CD4-positive, CD25-positive, alpha-beta regulatory T cell (primary cell): ENCODE measurements at regions not wholly inside any gene's neighbourhood (a gene's known extent, or its start where the extent isn't known, plus 50 kb on each side); places are given as distances from the start of the nearest gene placed in this dataset.

Experiments
- ATAC-seq, 2 donors: fragments of 150-1000 bp; cut with Tn5 transposase; one replicate each; pipeline ENCODE4 v1.10.0; 2021; ENCODE audit warnings: low read depth in 2 of 2, moderate number of reproducible peaks in 2 of 2, moderate library complexity in 1 of 2
- DNase-seq, 3 donors: peaks; one replicate each; pipeline versions ENCODE4 v3.0.0 to v3.0.0-alpha.2; 2012 to 2022; ENCODE audit warnings: mixed read lengths in 1 of 3
- H3K27ac ChIP-seq: one replicate; pipeline ENCODE4 v1.7.0; 2013; ENCODE audit warnings: mild to moderate bottlenecking, low read length; ENCODE audit not compliant: insufficient read depth, poor library complexity, severe bottlenecking
- H3K27me3 ChIP-seq: one replicate; pipeline ENCODE4 v1.7.0; 2013; ENCODE audit warnings: low read length; ENCODE audit not compliant: control insufficient read depth, insufficient read depth
- H3K36me3 ChIP-seq: one replicate; pipeline ENCODE4 v1.7.0; 2013; ENCODE audit warnings: mild to moderate bottlenecking, low read length, moderate library complexity; ENCODE audit not compliant: control insufficient read depth, insufficient read depth
- H3K4me1 ChIP-seq: 2 replicates; pipeline ENCODE4 v1.7.0; 2013; ENCODE audit warnings: mild to moderate bottlenecking, low read length; ENCODE audit not compliant: insufficient read depth, control insufficient read depth, poor library complexity, severe bottlenecking
- H3K4me3 ChIP-seq: one replicate; pipeline ENCODE4 v1.7.0; 2013; ENCODE audit warnings: low read depth, mild to moderate bottlenecking, low read length, moderate library complexity
- H3K9me3 ChIP-seq, 2 experiments: 1 replicate in 1 of 2; 2 replicates in 1 of 2; pipeline ENCODE4 v1.7.0; 2013; ENCODE audit warnings: low read length in 2 of 2, mild to moderate bottlenecking in 1 of 2, moderate library complexity in 1 of 2; ENCODE audit not compliant: control insufficient read depth in 2 of 2
- H3K27ac Mint-ChIP-seq, 3 donors: one replicate each; pipeline ENCODE4 v1.8.0; 2020 to 2022; ENCODE audit warnings: mild to moderate bottlenecking in 3 of 3, mixed read lengths in 3 of 3, moderate library complexity in 2 of 3
- H3K27me3 Mint-ChIP-seq: one replicate; pipeline ENCODE4 v1.8.0; 2022; ENCODE audit warnings: mild to moderate bottlenecking, mixed read lengths
- H3K36me3 Mint-ChIP-seq: one replicate; pipeline ENCODE4 v1.8.0; 2020; ENCODE audit warnings: mixed read lengths
- H3K4me1 Mint-ChIP-seq, 4 donors: one replicate each; pipeline ENCODE4 v1.8.0; 2020 to 2022; ENCODE audit warnings: mixed read lengths in 4 of 4, mild to moderate bottlenecking in 1 of 4
- H3K4me3 Mint-ChIP-seq, 4 donors: one replicate each; pipeline ENCODE4 v1.8.0; 2020 to 2022; ENCODE audit warnings: mild to moderate bottlenecking in 4 of 4, mixed read lengths in 4 of 4, moderate library complexity in 3 of 4
- H3K9me3 Mint-ChIP-seq, 7 donors: one replicate each; pipeline ENCODE4 v1.8.0; 2020 to 2022; ENCODE audit warnings: mixed read lengths in 7 of 7, mild to moderate bottlenecking in 3 of 7, moderate library complexity in 2 of 7

GRCh38 chr21:35349376-35350080 lies 300.4 kb upstream of the RUNX1 start:
- Histone ChIP-seq H3K4me3 (no peak overlapping the region), H3K4me1 (no peaks in the 10 kb centered on the region), H3K27ac (no peak overlapping the region), H3K9me3 (no peaks in the 10 kb centered on the region), H3K36me3 (no peaks in the 10 kb centered on the region), H3K27me3 (no peaks in the 10 kb centered on the region)
- Mint-ChIP-seq H3K27me3 (no peaks in the 10 kb centered on the region), H3K4me1 (no peaks in the 10 kb centered on the region), H3K4me3 (no peak overlapping the region), H3K36me3 (no peaks in the 10 kb centered on the region), H3K9me3 (peaks cover 0 to 6% (median 0%) of the 10 kb centered on the region in 7 donors), H3K27ac (no peak overlapping the region)
- ATAC-seq, result no peak
- no peak for DNase-seq

DNA sequence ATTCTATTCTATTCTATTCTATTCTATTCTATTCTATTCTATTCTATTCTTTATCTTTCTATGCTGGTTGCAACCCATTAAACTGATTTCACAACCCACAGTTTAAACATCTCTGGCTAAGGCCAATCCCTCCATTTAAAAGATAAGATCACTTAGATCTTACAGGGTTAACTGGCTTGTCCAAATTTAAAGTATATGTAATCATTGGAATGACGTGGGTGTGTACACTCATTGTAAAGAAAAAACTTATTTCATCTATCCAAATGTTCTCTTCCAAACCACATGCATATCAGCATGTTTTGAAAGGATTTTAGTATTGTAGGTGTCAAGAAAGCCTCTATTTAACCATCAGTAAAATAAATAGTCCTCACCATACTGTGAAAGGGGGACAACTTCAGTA lies 299.6 kb upstream of the RUNX1 start:
- no peak for DNase-seq
- no peak overlapping the region for H3K27ac Mint-ChIP-seq

GRCh38 chr21:35346697-35347096 lies 297.6 kb upstream of the RUNX1 start:
- no peak overlapping the region for H3K4me3 Mint-ChIP-seq
- H3K27me3 Mint-ChIP-seq, result no peaks in the 10 kb centered on the region
- no peaks in the 10 kb centered on the region for H3K36me3 ChIP-seq
- no peak overlapping the region for H3K27ac Mint-ChIP-seq
- peaks cover 7 to 19% (median 14%) of the 10 kb centered on the region in 4 donors for H3K4me1 Mint-ChIP-seq
- peaks cover 7% of the 10 kb centered on the region for H3K4me1 ChIP-seq
- no peaks in the 10 kb centered on the region for H3K27me3 ChIP-seq
- H3K36me3 Mint-ChIP-seq, result no peaks in the 10 kb centered on the region
- no peak overlapping the region for H3K27ac ChIP-seq
- no peak for ATAC-seq
- H3K4me3 ChIP-seq, result no peak overlapping the region
- no peaks in the 10 kb centered on the region for H3K9me3 ChIP-seq
- no peak for DNase-seq
- H3K9me3 Mint-ChIP-seq, result no peaks in the 10 kb centered on the region

More for the DNA sequence above, 299.6 kb upstream of the RUNX1 start:
- H3K27ac ChIP-seq, result no peak overlapping the region
- Mint-ChIP-seq H3K4me1 (peaks cover 0 to 2% (median under 1%) of the 10 kb centered on the region in 4 donors), H3K4me3 (no peak overlapping the region), H3K27me3 (no peaks in the 10 kb centered on the region), H3K9me3 (no peaks in the 10 kb centered on the region), H3K36me3 (no peaks in the 10 kb centered on the region)
- H3K9me3 ChIP-seq, result no peaks in the 10 kb centered on the region
- ATAC-seq, result no peak
- no peaks in the 10 kb centered on the region for H3K27me3 ChIP-seq
- H3K4me1 ChIP-seq, result no peaks in the 10 kb centered on the region
- H3K4me3 ChIP-seq, result no peak overlapping the region
- no peaks in the 10 kb centered on the region for H3K36me3 ChIP-seq

DNA sequence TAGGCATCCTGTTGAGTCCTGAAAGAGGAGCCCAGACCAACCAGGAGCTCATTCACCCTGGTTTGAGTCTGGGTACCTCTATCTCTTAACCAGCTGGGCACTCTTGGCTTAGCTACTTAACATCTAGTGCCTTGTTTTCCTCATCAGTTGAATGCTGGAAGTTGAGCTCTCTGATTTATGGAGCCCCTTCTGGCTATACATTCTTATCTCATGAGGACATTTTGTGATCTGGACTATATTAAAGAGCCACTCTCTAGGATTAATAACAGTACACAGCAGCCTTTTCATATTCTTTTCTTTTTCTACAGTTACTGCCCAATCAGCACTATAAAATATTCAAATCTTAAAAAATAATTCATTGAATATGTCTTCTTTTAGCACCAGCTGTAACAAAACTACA lies 296.9 kb upstream of the RUNX1 start:
- ATAC-seq (no peak), DNase-seq (no peak)
- Histone ChIP-seq H3K36me3 (no peaks in the 10 kb centered on the region), H3K4me1 (peaks cover 7% of the 10 kb centered on the region), H3K4me3 (no peak overlapping the region), H3K27me3 (no peaks in the 10 kb centered on the region), H3K27ac (no peak overlapping the region), H3K9me3 (no peaks in the 10 kb centered on the region)
- H3K27ac Mint-ChIP-seq, result no peak overlapping the region
- peaks cover 7 to 19% (median 14%) of the 10 kb centered on the region in 4 donors for H3K4me1 Mint-ChIP-seq
- H3K27me3 Mint-ChIP-seq, result no peaks in the 10 kb centered on the region
- H3K9me3 Mint-ChIP-seq, result no peaks in the 10 kb centered on the region
- H3K4me3 Mint-ChIP-seq, result no peak overlapping the region
- H3K36me3 Mint-ChIP-seq, result no peaks in the 10 kb centered on the region

GRCh38 chr21:35344582-35344981 lies 295.5 kb upstream of the RUNX1 start:
- no peaks in the 10 kb centered on the region for H3K27me3 Mint-ChIP-seq
- Histone ChIP-seq H3K9me3 (no peaks in the 10 kb centered on the region), H3K4me3 (no peak overlapping the region), H3K27ac (no peak overlapping the region), H3K36me3 (no peaks in the 10 kb centered on the region), H3K27me3 (no peaks in the 10 kb centered on the region), H3K4me1 (peaks cover 7% of the 10 kb centered on the region)
- no peaks in the 10 kb centered on the region for H3K36me3 Mint-ChIP-seq
- H3K27ac Mint-ChIP-seq, result no peak overlapping the region
- H3K4me1 Mint-ChIP-seq, result peaks cover 7 to 19% (median 14%) of the 10 kb centered on the region in 4 donors
- H3K4me3 Mint-ChIP-seq, result no peak overlapping the region
- no peak for DNase-seq
- H3K9me3 Mint-ChIP-seq, result no peaks in the 10 kb centered on the region
- ATAC-seq, result no peak

DNA sequence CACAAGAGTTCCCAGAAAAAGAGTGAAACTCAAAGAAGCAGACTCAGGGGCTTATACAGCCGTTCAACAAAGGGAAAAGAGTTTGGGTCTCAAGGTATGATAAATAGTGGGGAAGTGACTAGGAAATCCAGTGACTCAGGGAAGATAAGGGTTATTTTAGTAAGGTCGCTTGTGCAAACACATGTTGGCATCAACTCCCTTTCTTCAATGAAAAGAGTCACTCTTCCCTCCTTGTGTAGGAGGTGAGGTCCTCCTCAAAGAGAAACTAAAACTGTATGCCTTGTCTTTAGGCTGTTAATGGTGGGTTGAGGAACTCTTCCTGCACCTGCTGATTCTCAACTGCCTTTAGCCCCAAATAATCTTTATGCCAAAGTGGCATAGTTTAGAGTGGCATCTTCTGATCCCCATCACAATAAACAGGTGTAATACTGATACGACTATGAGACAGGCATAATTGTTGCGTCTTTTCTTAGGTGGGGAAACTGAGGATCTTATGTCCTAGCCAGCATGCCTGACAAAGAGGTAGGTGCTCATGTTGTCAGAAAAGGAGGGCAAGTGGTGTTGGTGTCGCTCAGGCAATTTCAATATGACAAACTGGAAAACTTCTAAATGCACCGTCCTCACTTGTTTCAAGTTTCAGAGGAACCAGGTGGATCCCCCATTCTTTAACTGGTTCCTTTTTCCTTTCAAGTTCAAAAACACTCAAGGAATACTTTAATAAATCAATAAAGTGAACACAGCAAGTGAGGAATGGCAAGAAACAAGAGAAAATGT lies 294.1 kb upstream of the RUNX1 start:
- Histone ChIP-seq H3K27me3 (no peaks in the 10 kb centered on the region), H3K27ac (no peak overlapping the region), H3K9me3 (peaks cover 0 to 2% of the 10 kb centered on the region in 2 experiments), H3K4me1 (peaks cover 7% of the 10 kb centered on the region), H3K4me3 (peak overlapping the region; percentile 94), H3K36me3 (no peaks in the 10 kb centered on the region)
- ATAC-seq (peak in 1 of 2 donors; percentile 48), DNase-seq (peak in 2 of 3 donors; percentile 12 to 67)
- Mint-ChIP-seq H3K27me3 (no peaks in the 10 kb centered on the region), H3K9me3 (peaks cover 0 to 3% (median 0%) of the 10 kb centered on the region in 7 donors), H3K4me3 (peak overlapping the region; percentile 60 to 84 (median 78)), H3K36me3 (no peaks in the 10 kb centered on the region), H3K4me1 (peaks cover 7 to 19% (median 14%) of the 10 kb centered on the region in 4 donors), H3K27ac (peak overlapping the region; percentile 10 to 89 (median 60))

- peak overlapping the region; percentile 94 for H3K4me3 ChIP-seq
- peak; percentile 16 to 22 for ATAC-seq
Measured at GRCh38 chr21:35342440-35342839, 293.3 kb upstream of the RUNX1 start.

More at GRCh38 chr21:35342440-35342839, 293.3 kb upstream of the RUNX1 start:
- H3K4me1 ChIP-seq, result peaks cover 7% of the 10 kb centered on the region
- peaks cover 0 to 3% (median 0%) of the 10 kb centered on the region in 7 donors for H3K9me3 Mint-ChIP-seq
- DNase-seq, result peak in 1 of 3 donors; percentile 76
- no peak overlapping the region for H3K27ac ChIP-seq
- H3K27ac Mint-ChIP-seq, result peak overlapping the region; percentile 10 to 60 (median 44)
- H3K4me1 Mint-ChIP-seq, result peaks cover 7 to 19% (median 14%) of the 10 kb centered on the region in 4 donors
- H3K36me3 Mint-ChIP-seq, result no peaks in the 10 kb centered on the region
- H3K27me3 ChIP-seq, result no peaks in the 10 kb centered on the region
- H3K4me3 Mint-ChIP-seq, result peak overlapping the region; percentile 60 to 84 (median 78)
- no peaks in the 10 kb centered on the region for H3K36me3 ChIP-seq
- no peaks in the 10 kb centered on the region for H3K27me3 Mint-ChIP-seq
- H3K9me3 ChIP-seq, result peaks cover 0 to 2% of the 10 kb centered on the region in 2 experiments
